GM12875 (cell line): ENCODE measurements at regions not wholly inside any gene's neighbourhood (a gene's known extent, or its start where the extent isn't known, plus 50 kb on each side); places are given as distances from the start of the nearest gene placed in this dataset.

ENCODE experiments used
- H3K4me3 ChIP-seq: one replicate; pipeline ENCODE4 v1.5.1; 2011; ENCODE audit warnings: low read depth, low read length, control low read depth
- TF ChIP-seq, protein P1 (sequence below): IDR thresholded peaks from 2 replicates; pipeline ENCODE4 v1.5.1; 2011; ENCODE audit warnings: low read depth, mild to moderate bottlenecking, control low read depth, inconsistent platforms, low read length, moderate library complexity, borderline replicate concordance; ENCODE audit not compliant: insufficient read depth

DNA sequence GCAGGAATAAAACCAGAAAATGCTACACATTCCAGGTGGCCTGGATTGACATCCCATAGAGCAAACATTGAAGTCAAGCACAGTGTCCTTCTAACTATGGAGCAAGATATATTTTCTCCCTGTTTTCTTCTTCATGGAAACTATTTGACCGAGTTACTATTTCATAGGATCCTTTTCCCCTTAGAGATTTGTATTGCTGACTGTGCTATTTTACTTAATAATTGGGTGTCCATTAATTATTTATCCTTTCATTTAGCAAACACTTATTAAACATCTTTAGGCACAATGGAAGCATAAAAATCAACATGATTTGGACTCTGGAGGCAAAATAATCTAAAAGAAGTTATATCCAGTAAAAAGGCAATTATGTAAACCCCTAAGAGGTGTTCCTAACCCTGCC lies 782.8 kb upstream of the ACVR2A start:
- no peak overlapping the region for H3K4me3 ChIP-seq
- TF ChIP-seq, protein P1, sequence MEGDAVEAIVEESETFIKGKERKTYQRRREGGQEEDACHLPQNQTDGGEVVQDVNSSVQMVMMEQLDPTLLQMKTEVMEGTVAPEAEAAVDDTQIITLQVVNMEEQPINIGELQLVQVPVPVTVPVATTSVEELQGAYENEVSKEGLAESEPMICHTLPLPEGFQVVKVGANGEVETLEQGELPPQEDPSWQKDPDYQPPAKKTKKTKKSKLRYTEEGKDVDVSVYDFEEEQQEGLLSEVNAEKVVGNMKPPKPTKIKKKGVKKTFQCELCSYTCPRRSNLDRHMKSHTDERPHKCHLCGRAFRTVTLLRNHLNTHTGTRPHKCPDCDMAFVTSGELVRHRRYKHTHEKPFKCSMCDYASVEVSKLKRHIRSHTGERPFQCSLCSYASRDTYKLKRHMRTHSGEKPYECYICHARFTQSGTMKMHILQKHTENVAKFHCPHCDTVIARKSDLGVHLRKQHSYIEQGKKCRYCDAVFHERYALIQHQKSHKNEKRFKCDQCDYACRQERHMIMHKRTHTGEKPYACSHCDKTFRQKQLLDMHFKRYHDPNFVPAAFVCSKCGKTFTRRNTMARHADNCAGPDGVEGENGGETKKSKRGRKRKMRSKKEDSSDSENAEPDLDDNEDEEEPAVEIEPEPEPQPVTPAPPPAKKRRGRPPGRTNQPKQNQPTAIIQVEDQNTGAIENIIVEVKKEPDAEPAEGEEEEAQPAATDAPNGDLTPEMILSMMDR, result no peak

DNA sequence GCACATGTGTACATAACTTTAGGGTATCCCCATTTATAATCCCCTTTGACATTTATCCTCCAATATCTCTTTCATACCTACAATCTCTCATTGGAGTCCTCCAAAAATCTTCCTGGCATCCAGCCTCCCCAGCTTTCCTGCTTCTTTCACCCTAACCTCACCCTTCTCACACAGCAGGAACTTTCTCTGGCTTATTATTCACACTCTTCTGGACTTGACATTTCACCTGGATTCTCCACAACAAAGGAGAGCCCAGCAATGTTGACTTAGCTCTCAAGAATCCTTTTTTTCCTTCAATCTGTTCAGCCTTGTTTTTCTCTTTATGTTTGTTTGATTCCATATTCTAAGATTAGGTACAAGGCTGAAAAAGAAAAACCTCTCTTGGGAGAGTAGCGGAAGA lies 783.6 kb upstream of the ACVR2A start:
- TF ChIP-seq, protein P1, result no peak
- H3K4me3 ChIP-seq, result no peak overlapping the region

GRCh38 chr2:147057892-147058490 lies 786.8 kb upstream of the ACVR2A start:
- TF ChIP-seq, protein P1, result no peak
- no peak overlapping the region for H3K4me3 ChIP-seq

GRCh38 chr2:147051814-147052213 lies 793.0 kb upstream of the ACVR2A start:
- TF ChIP-seq, protein P1, result no peak
- H3K4me3 ChIP-seq, result no peak overlapping the region

- TF ChIP-seq, protein P1, result no peak
Observed at GRCh38 chr2:147051248-147051647, 793.6 kb upstream of the ACVR2A start.

GRCh38 chr2:147049957-147050356 lies 794.9 kb upstream of the ACVR2A start:
- H3K4me3 ChIP-seq, result no peak overlapping the region
- TF ChIP-seq, protein P1, result no peak

More at GRCh38 chr2:147051248-147051647, 793.6 kb upstream of the ACVR2A start:
- no peak overlapping the region for H3K4me3 ChIP-seq

- H3K4me3 ChIP-seq, result no peak overlapping the region
- TF ChIP-seq, protein P1, result no peak
Observed at GRCh38 chr2:147046473-147046872, 798.4 kb upstream of the ACVR2A start.
